ENCODE measurements at regions not wholly inside any gene's neighbourhood (a gene's known extent, or its start where the extent isn't known, plus 50 kb on each side); places are given as distances from the start of the nearest gene placed in this dataset.

- H3K36me3 ChIP-seq = no peaks in the 10 kb centered on the region
- peaks cover 0 to 70% (median 10%) of the 10 kb centered on the region in 7 donors for H3K27me3 ChIP-seq (replicated peaks in 1 of 7)
- intact Hi-C loops (cut with DNase I; ENCODE audit: low total_unique reads) = no loop called here
- TF ChIP-seq POLR2AphosphoS5 (IDR thresholded peaks at IDR 0.05) = no peak
- no peak for TF ChIP-seq POLR2A (IDR thresholded peaks at IDR 0.05)
- TF ChIP-seq, protein P1, sequence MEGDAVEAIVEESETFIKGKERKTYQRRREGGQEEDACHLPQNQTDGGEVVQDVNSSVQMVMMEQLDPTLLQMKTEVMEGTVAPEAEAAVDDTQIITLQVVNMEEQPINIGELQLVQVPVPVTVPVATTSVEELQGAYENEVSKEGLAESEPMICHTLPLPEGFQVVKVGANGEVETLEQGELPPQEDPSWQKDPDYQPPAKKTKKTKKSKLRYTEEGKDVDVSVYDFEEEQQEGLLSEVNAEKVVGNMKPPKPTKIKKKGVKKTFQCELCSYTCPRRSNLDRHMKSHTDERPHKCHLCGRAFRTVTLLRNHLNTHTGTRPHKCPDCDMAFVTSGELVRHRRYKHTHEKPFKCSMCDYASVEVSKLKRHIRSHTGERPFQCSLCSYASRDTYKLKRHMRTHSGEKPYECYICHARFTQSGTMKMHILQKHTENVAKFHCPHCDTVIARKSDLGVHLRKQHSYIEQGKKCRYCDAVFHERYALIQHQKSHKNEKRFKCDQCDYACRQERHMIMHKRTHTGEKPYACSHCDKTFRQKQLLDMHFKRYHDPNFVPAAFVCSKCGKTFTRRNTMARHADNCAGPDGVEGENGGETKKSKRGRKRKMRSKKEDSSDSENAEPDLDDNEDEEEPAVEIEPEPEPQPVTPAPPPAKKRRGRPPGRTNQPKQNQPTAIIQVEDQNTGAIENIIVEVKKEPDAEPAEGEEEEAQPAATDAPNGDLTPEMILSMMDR (IDR thresholded peaks at IDR 0.05 in 8 of 11, conservative IDR thresholded peaks at IDR 0.05 in 3 of 11) = no peak
- DNase-seq = no peak
- H3K4me3 ChIP-seq = no peak overlapping the region
- peak overlapping the region in 3 of 8 donors; percentile 8 to 39 (median 22) for H3K27ac ChIP-seq
- H3K4me1 ChIP-seq = peaks cover 0 to 41% (median 7%) of the 10 kb centered on the region in 6 donors
- 61 to 79% (median 63%) methylated on average over 2 of the region's 2 CpGs for WGBS, 5 donors
- H3K9me3 ChIP-seq = no peaks in the 10 kb centered on the region
Measured at GRCh38 chr6:2507016-2507415, 243.7 kb downstream of the MYLK4 start.

- Histone ChIP-seq H3K36me3 (no peaks in the 10 kb centered on the region), H3K27ac (peak overlapping the region in 1 of 8 donors; percentile 39), H3K27me3 (replicated peaks in 1 of 7) (peaks cover 0 to 68% (median 10%) of the 10 kb centered on the region in 7 donors), H3K4me1 (peaks cover 0 to 44% (median 7%) of the 10 kb centered on the region in 6 donors), H3K9me3 (no peaks in the 10 kb centered on the region), H3K4me3 (no peak overlapping the region)
- TF ChIP-seq, protein P1 (IDR thresholded peaks at IDR 0.05 in 8 of 11, conservative IDR thresholded peaks at IDR 0.05 in 3 of 11) = peak in 1 of 11 experiments; percentile 10
- no peak for TF ChIP-seq POLR2A (IDR thresholded peaks at IDR 0.05)
- 50 to 57% (median 54%) methylated on average over 9 of the region's 9 CpGs for WGBS, 5 donors
- no peak for DNase-seq
- intact Hi-C loops (cut with DNase I; ENCODE audit: low total_unique reads) = no loop called here
Measured at GRCh38 chr6:2505624-2506023, 245.1 kb downstream of the MYLK4 start.

DNA sequence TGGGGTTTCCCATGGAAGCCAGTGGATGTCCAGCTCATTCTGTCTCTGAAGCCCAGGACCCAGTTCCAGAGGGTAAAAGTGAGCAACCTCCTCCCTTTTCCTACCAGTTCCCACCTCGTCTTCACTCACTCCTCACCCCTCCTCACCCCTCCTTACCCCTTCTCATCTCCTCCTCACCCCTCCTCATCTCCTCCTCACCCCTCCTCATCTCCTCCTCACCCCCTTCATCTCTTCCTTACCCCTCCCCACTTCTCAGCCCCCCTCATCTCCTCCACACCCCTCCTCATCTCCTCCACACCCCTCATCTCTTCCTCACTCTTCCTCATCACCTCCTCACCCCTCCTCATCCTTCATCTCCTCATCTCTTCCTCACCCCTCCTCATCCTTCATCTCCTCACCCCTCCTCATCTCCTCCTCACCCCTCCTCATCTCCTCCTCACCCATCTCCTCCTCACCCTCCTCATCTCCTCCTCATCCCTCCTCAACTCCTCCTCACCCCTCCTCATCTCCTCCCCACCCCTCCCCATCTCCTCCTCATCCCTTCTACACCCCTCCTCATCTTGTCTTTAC, 246.1 kb downstream of the MYLK4 start:
- DNase-seq = no peak
- intact Hi-C loops (cut with DNase I; ENCODE audit: low total_unique reads) = no loop called here
- H3K27me3 ChIP-seq (replicated peaks in 1 of 7) = peaks cover 0 to 58% (median 10%) of the 10 kb centered on the region in 7 donors
- TF ChIP-seq, protein P1 (IDR thresholded peaks at IDR 0.05 in 8 of 11, conservative IDR thresholded peaks at IDR 0.05 in 3 of 11) = no peak
- no peak for TF ChIP-seq POLR2AphosphoS5 (IDR thresholded peaks at IDR 0.05)
- no peak for TF ChIP-seq POLR2A (IDR thresholded peaks at IDR 0.05)
- peaks cover 0 to 44% (median 7%) of the 10 kb centered on the region in 6 donors for H3K4me1 ChIP-seq
- WGBS, 5 donors = 29 to 80% (median 43%) methylated on average over 1 of the region's 1 CpG
- H3K27ac ChIP-seq = peak overlapping the region in 5 of 8 donors; percentile 31 to 75 (median 59)
- no peaks in the 10 kb centered on the region for H3K9me3 ChIP-seq
- H3K4me3 ChIP-seq = no peak overlapping the region
- H3K36me3 ChIP-seq = no peaks in the 10 kb centered on the region

- H3K4me3 ChIP-seq = no peak overlapping the region
- peaks cover 0 to 52% (median 10%) of the 10 kb centered on the region in 7 donors for H3K27me3 ChIP-seq (replicated peaks in 1 of 7)
- peaks cover 0 to 44% (median 7%) of the 10 kb centered on the region in 6 donors for H3K4me1 ChIP-seq
- H3K9me3 ChIP-seq = no peaks in the 10 kb centered on the region
- H3K27ac ChIP-seq = peak overlapping the region in 5 of 8 donors; percentile 31 to 75 (median 59)
- DNase-seq = no peak
- no peaks in the 10 kb centered on the region for H3K36me3 ChIP-seq
- TF ChIP-seq, protein P1 (IDR thresholded peaks at IDR 0.05 in 8 of 11, conservative IDR thresholded peaks at IDR 0.05 in 3 of 11) = no peak
- TF ChIP-seq POLR2A (IDR thresholded peaks at IDR 0.05) = no peak
- TF ChIP-seq POLR2AphosphoS5 (IDR thresholded peaks at IDR 0.05) = peak in 1 of 3 donors; percentile 33
- intact Hi-C loops (cut with DNase I; ENCODE audit: low total_unique reads) = no loop called here
- WGBS, 5 donors = 16 to 53% (median 26%) methylated on average over 5 of the region's 5 CpGs
Measured at GRCh38 chr6:2503816-2504494, 246.8 kb downstream of the MYLK4 start.
